GM12891 (cell line): ENCODE measurements at regions not wholly inside any gene's neighbourhood (a gene's known extent, or its start where the extent isn't known, plus 50 kb on each side); places are given as distances from the start of the nearest gene placed in this dataset.

Experiments
- DNase-seq: peaks from one replicate; pipeline ENCODE4 v3.0.0; 2011; ENCODE audit warnings: low spot score; ENCODE audit not compliant: insufficient read length
- FAIRE-seq: peaks from 2 replicates; lab custom pipeline; 2011; peaks lifted over from hg19 to GRCh38; lab: Jason Lieb, UNC
- PAX5 ChIP-seq: IDR thresholded peaks from 2 replicates; pipeline ENCODE4 v1.6.1; 2011; ENCODE audit warnings: low read length, moderate library complexity, mild to moderate bottlenecking; ENCODE audit not compliant: insufficient read depth, severe bottlenecking
- POLR2A ChIP-seq: IDR thresholded peaks from 2 replicates; pipeline ENCODE4 v1.6.1; 2011; ENCODE audit warnings: low read depth, low read length, control low read depth
- POLR2AphosphoS5 ChIP-seq: IDR thresholded peaks from 2 replicates; pipeline ENCODE4 v1.6.1; 2011; ENCODE audit warnings: low read depth, low read length, control low read depth
- POU2F2 ChIP-seq: IDR thresholded peaks from 2 replicates; pipeline ENCODE4 v1.6.1; 2011; ENCODE audit warnings: low read depth, mild to moderate bottlenecking, control low read depth, low read length, moderate library complexity
- SPI1 ChIP-seq: IDR thresholded peaks from 2 replicates; pipeline ENCODE4 v1.6.1; 2011; ENCODE audit warnings: low read depth, low read length, control low read depth
- TAF1 ChIP-seq: IDR thresholded peaks from 2 replicates; pipeline ENCODE4 v1.6.1; 2011; ENCODE audit warnings: low read depth, low read length, control low read depth

DNA sequence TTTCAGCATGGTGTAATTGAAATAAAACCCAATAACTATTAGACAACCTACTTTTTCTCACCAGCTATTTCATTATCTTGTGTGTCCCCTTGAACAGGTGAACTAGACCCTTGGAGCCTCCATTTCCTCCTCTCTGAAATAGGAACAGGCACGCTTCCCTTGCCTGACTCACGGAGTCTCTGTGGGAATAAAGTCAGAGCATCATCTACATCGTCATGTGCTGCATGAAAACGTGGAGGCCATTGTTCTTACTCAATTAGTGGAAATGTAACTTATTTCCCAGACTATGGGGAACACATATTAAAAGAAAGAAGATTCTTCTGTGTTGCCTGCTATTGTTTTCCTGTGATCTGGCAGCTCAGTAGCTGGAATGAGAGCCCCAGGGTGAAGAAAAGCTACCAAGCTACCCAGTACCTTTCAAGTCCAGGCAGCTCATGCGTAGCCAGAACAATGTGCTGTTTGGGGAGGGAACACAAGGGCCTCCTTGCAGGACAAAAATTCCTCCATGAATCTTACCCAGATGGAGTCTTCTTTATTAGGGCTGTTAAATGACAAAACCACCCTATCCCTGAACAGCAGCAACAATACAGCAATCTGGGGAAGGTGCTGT is 59.8 kb downstream of the SOX11 start:
- DNase-seq (no peak), FAIRE-seq (no peak)
- TF ChIP-seq PAX5 (no peak), SPI1 (no peak), POLR2A (no peak), POLR2AphosphoS5 (no peak), POU2F2 (no peak), TAF1 (no peak)

DNA sequence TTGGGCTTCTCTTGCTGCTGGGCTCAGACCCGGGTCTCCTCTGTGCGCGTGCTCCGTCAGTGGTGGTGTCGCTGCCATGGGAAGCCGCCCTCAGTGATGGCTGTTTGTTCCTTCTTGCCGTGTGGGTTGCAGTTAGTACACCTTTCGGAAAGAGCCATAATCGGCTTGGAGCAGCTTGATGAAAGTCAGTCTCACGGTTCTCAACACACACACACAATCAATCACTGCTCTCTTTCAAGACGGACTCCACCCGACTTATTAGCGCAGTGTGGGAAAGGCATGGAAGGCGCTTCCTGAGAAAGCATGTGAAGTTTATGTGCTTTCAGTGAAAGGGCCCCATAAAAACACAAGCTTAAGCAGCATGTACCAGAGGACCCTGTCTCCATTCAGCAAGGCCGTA is 64.1 kb downstream of the SOX11 start:
- no peak for TF ChIP-seq PAX5
- no peak for TF ChIP-seq POLR2AphosphoS5
- TF ChIP-seq POU2F2: no peak
- no peak for TF ChIP-seq SPI1
- TF ChIP-seq TAF1: no peak
- DNase-seq (no peak), FAIRE-seq (no peak)

DNA sequence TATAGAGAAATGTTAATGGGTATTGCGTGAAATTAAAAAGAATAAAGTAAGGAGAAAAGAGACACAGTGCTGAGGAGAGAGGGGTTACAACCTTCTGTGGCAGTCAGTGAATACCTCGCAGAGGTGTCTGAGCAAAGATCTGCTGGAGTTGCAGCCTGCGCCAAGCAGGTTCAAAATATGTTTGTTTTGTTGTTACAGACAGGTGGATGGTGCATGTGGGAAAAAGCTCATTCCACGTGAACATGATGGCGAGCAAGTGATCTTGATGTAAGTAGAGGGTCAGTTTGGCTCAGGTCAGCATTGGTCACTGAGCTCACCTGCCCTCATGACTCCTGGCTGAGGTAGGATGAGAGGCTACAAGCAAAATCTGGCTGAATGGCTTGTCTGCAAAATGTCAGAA is 66.2 kb downstream of the SOX11 start:
- DNase-seq (no peak), FAIRE-seq (no peak)
- TF ChIP-seq POU2F2 (no peak), PAX5 (no peak), POLR2AphosphoS5 (no peak), TAF1 (no peak)

DNA sequence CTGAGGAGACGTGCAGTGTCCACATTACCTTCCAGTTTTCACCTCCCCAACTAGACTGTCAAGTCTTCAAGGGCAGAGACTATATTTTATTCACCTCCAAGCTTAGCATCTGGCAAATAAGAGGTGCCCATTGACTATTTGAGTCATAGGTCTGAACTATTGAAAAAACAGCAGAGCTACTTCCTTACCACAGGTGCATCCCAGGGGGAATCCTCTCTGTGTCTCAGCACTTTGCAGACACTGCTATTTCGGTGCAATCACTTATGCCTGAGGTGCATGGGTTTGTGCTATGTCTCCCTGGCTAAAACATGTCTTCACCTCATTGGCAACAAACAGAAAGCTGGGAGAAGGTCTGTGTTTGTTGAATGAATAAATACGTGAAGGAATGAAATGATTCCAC is 67.8 kb downstream of the SOX11 start:
- FAIRE-seq (no peak), DNase-seq (no peak)
- TF ChIP-seq POLR2A: no peak
- TF ChIP-seq TAF1: no peak

DNA sequence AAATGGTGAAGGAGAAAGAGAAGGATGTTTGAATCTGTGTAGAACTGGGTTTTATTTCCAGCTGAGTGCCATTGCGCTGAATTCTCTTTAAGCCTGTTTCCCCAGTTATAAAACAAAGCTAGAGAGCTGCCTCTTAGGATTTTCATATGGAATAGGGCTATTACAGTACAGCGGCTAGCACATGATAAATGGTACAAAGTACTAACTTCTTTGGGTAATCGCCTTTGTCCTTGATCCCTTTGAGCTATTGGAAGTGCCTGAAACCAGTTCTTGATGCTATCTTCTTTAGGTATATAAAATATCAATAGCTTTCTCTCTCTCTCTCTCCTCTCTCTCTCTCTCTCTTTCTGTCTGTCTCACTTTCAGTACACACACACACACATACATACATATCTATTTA is 71.3 kb downstream of the SOX11 start:
- TF ChIP-seq POLR2AphosphoS5 (no peak), POU2F2 (no peak), PAX5 (no peak), POLR2A (no peak), SPI1 (no peak), TAF1 (no peak)
- no peak for FAIRE-seq
- DNase-seq: no peak

DNA sequence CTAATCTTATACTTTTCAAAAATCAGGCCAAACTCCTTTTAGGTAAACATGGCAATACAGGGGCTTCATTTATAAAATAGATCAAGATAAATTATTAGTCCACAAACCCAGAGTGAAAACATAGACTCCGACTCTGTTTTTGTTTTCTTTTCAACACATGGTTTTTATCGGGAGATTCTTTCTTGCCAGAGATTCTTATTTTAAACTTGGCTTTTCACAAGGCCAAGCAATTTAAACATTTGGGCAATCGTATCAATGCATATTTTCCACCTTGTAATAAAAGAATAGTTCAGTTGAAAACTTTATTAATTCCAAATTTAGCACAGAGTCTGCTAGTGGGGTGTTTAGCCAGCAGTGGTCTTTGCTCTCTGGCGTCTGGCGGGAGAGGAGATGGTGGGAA is 71.9 kb downstream of the SOX11 start:
- TF ChIP-seq PAX5 (no peak), POLR2A (no peak), POLR2AphosphoS5 (no peak), TAF1 (no peak)
- DNase-seq (no peak), FAIRE-seq (no peak)

DNA sequence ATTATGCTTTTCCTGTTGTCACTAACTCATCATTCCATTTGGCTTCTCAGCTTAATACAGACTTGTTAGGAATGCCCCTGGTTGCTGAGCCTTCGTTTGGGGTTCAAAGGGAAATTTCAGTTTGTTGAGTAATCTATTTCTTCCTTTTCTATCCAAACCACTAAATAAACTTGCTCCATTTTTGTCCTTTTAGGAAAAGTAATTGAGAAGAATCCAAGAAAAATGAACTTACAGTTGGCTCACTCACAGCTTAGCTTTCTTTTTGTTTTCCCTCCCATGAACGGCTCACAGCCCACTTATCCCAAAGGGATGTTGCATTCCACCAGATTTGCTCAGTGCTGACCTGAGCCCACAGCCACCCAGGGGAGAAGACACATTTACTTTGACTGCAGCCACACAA is 73.9 kb downstream of the SOX11 start:
- DNase-seq: no peak
- TF ChIP-seq PAX5 (no peak), TAF1 (no peak), POU2F2 (no peak), POLR2A (no peak), POLR2AphosphoS5 (no peak), SPI1 (no peak)
- FAIRE-seq: no peak

DNA sequence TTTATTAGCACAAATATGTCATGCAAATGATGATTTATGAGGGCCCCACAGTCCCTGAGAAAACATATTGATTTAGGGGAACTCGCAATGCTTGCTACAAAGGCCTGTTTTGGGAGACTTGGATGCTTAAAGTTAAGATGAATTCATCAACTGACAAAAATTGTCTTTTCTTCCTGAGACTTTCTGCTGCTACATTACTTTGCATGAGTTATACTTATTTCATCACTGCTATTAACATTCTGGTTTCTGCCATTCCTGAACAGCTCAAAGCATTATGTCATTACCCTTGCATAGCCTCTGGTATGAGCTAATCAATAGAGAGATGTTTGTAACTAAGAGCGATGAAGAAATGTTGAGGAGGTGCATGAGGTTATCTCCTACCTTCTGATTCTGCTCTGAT is 74.4 kb downstream of the SOX11 start:
- DNase-seq: no peak
- FAIRE-seq: no peak
- no peak for TF ChIP-seq POU2F2
- TF ChIP-seq POLR2AphosphoS5: no peak
- no peak for TF ChIP-seq POLR2A
- TF ChIP-seq TAF1: no peak
- TF ChIP-seq PAX5: no peak
- TF ChIP-seq SPI1: no peak

DNA sequence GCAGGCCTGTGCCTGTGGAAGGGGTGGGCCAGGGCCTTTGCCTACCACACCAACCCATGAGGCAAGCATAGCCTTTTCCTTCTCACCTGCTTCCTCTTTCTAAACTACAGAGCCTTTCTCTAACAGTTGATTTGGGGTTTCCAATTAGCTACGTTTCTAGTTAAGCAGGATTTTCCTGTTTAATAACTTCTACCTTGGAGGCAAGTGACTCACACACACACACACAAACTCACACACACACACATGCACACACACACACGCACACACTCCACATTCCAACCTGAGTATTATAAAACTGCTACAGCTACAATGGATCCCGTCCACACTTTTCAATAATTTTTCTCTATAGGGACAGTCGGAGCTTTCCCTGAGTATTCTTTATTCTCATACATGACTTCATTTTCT is 84.9 kb downstream of the SOX11 start:
- FAIRE-seq (no peak), DNase-seq (no peak)
- no peak for TF ChIP-seq PAX5
- TF ChIP-seq TAF1: no peak
- no peak for TF ChIP-seq POLR2AphosphoS5

DNA sequence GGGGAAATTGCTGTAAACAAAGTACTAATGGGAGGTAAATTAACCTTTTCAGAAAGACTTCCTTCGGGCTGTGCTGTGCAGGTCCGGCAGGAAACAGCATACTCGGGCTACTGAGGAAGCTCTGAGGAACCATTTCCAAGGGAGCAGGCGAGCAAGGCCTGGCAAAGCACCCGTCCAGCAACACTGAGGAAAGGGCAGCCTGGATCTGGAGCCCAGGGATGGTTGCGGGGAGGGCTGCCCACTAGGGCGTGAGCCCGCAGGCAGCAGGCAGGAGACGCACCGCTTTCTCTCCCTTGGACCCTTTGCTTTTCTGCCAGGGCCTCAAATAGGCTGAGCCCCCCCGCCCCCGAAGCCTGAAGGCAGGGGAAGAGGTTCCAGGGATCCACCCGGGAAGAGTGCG is 89.5 kb downstream of the SOX11 start:
- no peak for TF ChIP-seq TAF1
- no peak for TF ChIP-seq POLR2AphosphoS5
- DNase-seq (no peak), FAIRE-seq (no peak)

DNA sequence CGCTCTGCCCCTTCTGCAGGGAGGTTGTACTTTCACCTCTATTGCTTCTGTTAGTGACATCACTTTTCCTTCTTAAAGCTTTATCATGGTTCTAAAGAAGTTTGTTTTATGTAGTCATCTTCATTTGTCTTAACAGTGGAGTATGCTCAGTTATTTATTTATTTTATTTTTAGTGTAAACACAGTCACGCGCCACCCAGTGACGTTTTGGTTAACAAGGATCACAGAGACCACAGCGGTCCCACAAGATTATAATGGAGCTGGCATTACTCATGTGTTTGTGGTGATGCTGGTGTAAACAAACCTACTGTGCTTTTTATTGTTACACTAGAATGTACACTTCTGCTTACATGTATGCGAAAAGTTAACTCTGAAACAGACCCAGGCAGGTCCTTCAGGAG is 89.9 kb downstream of the SOX11 start:
- no peak for TF ChIP-seq TAF1
- TF ChIP-seq SPI1: no peak
- DNase-seq: no peak
- FAIRE-seq: no peak

DNA sequence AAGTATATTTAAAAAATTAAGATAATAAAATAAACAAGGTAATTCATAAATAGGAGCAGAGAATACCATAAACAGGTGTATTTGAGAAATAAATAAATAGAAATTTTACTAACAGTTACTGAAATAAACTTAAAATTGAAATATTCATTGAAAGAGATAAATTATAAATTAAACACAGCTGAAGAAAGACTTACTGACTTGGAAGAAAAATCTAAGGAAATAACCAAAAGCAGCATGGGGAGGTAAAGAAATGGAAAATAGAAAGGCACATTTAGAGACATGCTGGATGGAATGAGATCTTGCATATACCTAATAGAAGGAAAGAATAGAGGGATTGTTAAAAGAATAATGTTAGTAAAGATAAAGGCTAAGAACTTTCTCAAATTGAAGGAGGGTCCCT is 96.3 kb downstream of the SOX11 start:
- FAIRE-seq (no peak), DNase-seq (no peak)
- TF ChIP-seq PAX5: no peak
- no peak for TF ChIP-seq SPI1
- no peak for TF ChIP-seq POLR2A
- TF ChIP-seq TAF1: no peak
- no peak for TF ChIP-seq POU2F2
